ENCODE measurements at regions not wholly inside any gene's neighbourhood (a gene's known extent, or its start where the extent isn't known, plus 50 kb on each side); places are given as distances from the start of the nearest gene placed in this dataset.
"Not testable (repeated sequence)": the region's sequence is repeated elsewhere in the genome, so short reads cannot be mapped to it uniquely, and the experiment has no call there.

- H3K27me3 ChIP-seq (ENCODE audit: control insufficient read depth, insufficient read depth, low read length), result no peaks in the 10 kb centered on the region
- no peak for DNase-seq (ENCODE audit: low read depth in 2 of 2)
- H3K4me1 ChIP-seq (ENCODE audit: control insufficient read depth, extremely low read depth, insufficient read depth, low read length), result no peaks in the 10 kb centered on the region
- H3K27ac ChIP-seq (ENCODE audit: insufficient read depth, low read length), result no peak overlapping the region
- H2AFZ ChIP-seq (ENCODE audit: low read length), result no peak overlapping the region
- no peaks in the 10 kb centered on the region for H4K20me1 ChIP-seq (ENCODE audit: control insufficient read depth, extremely low read depth, insufficient read depth, low read length)
- no peak overlapping the region for H3K9ac ChIP-seq (ENCODE audit: insufficient read depth, low read length)
- H3K79me2 ChIP-seq (ENCODE audit: control insufficient read depth, insufficient read depth, low read length), result no peaks in the 10 kb centered on the region
- no peak overlapping the region for H3K4me3 ChIP-seq (replicated peaks in 1 of 4; ENCODE audit: control extremely low read depth in 1 of 4, insufficient read depth in 1 of 4, low read depth in 3 of 4, low read length in 4 of 4)
- TF ChIP-seq EZH2 (IDR thresholded peaks at IDR 0.05; ENCODE audit: low read length, missing control alignments) (no peak), CTCF (conservative IDR thresholded peaks at IDR 0.05 in 1 of 2, IDR thresholded peaks at IDR 0.05 in 1 of 2; ENCODE audit: low read depth in 1 of 2, low read length in 2 of 2) (no peak)
- no peaks in the 10 kb centered on the region for H3K9me3 ChIP-seq (ENCODE audit: control insufficient read depth, insufficient read depth, low read depth, low read length)
- H3K36me3 ChIP-seq (ENCODE audit: control insufficient read depth, insufficient read depth, low read length), result no peaks in the 10 kb centered on the region
- H3K4me2 ChIP-seq (ENCODE audit: extremely low read depth, insufficient read depth, low read length), result no peak overlapping the region
These were observed 90.6 kb downstream of the POLR2M start for GRCh38 chr15:57797110-57797509.

DNA sequence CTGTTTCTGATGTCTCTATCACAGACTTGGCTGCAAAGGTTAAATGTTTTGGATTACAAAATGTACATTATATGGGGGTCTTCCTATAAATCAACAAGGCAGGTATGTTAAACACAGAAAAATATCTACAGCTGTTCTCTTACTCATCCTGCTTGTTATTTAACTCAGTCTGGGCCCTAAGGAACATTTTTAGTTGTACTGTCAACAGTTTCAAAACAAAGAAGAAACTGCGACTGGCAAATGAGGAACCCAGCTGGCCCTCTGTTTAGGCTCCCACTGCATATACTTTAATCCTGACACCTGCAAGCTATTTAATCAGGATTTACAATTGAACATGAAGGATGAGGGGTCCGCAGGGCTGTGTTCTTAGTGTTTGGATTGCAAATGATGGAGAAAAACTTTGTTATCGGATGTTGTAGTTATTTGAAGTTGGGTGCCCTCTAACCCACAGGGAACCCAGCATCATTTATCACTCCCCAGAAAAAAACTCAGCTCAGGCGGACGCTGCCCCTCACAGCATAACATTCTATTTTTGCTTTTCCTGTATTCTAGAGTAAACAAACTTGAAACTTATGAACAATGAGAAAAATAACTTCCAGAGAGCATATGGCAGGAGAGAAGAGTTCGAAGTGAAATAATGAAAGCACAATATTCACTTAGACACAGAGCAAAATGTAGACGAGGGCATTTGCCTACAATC lies 91.2 kb downstream of the POLR2M start:
- Histone ChIP-seq H3K79me2 (ENCODE audit: control insufficient read depth, insufficient read depth, low read length) (no peaks in the 10 kb centered on the region), H3K4me2 (ENCODE audit: extremely low read depth, insufficient read depth, low read length) (no peak overlapping the region), H3K27ac (ENCODE audit: insufficient read depth, low read length) (no peak overlapping the region), H2AFZ (ENCODE audit: low read length) (no peak overlapping the region), H3K9me3 (ENCODE audit: control insufficient read depth, insufficient read depth, low read depth, low read length) (no peaks in the 10 kb centered on the region), H3K36me3 (ENCODE audit: control insufficient read depth, insufficient read depth, low read length) (no peaks in the 10 kb centered on the region), H3K9ac (ENCODE audit: insufficient read depth, low read length) (no peak overlapping the region), H4K20me1 (ENCODE audit: control insufficient read depth, extremely low read depth, insufficient read depth, low read length) (no peaks in the 10 kb centered on the region), H3K27me3 (ENCODE audit: control insufficient read depth, insufficient read depth, low read length) (no peaks in the 10 kb centered on the region), H3K4me3 (replicated peaks in 1 of 4; ENCODE audit: control extremely low read depth in 1 of 4, insufficient read depth in 1 of 4, low read depth in 3 of 4, low read length in 4 of 4) (no peak overlapping the region), H3K4me1 (ENCODE audit: control insufficient read depth, extremely low read depth, insufficient read depth, low read length) (no peaks in the 10 kb centered on the region)
- TF ChIP-seq EZH2 (IDR thresholded peaks at IDR 0.05; ENCODE audit: low read length, missing control alignments), result no peak
- no peak for TF ChIP-seq CTCF (conservative IDR thresholded peaks at IDR 0.05 in 1 of 2, IDR thresholded peaks at IDR 0.05 in 1 of 2; ENCODE audit: low read depth in 1 of 2, low read length in 2 of 2)
- no peak for DNase-seq (ENCODE audit: low read depth in 2 of 2)

- H3K4me1 ChIP-seq (ENCODE audit: control insufficient read depth, extremely low read depth, insufficient read depth, low read length), result no peaks in the 10 kb centered on the region
- TF ChIP-seq CTCF (conservative IDR thresholded peaks at IDR 0.05 in 1 of 2, IDR thresholded peaks at IDR 0.05 in 1 of 2; ENCODE audit: low read depth in 1 of 2, low read length in 2 of 2), result no peak
- no peak for TF ChIP-seq EZH2 (IDR thresholded peaks at IDR 0.05; ENCODE audit: low read length, missing control alignments)
- H3K9ac ChIP-seq (ENCODE audit: insufficient read depth, low read length), result no peak overlapping the region
- no peaks in the 10 kb centered on the region for H4K20me1 ChIP-seq (ENCODE audit: control insufficient read depth, extremely low read depth, insufficient read depth, low read length)
- no peaks in the 10 kb centered on the region for H3K27me3 ChIP-seq (ENCODE audit: control insufficient read depth, insufficient read depth, low read length)
- H3K27ac ChIP-seq (ENCODE audit: insufficient read depth, low read length), result no peak overlapping the region
- DNase-seq (ENCODE audit: low read depth in 2 of 2), result no peak
- H3K36me3 ChIP-seq (ENCODE audit: control insufficient read depth, insufficient read depth, low read length), result no peaks in the 10 kb centered on the region
- H2AFZ ChIP-seq (ENCODE audit: low read length), result no peak overlapping the region
- no peaks in the 10 kb centered on the region for H3K79me2 ChIP-seq (ENCODE audit: control insufficient read depth, insufficient read depth, low read length)
- no peak overlapping the region for H3K4me3 ChIP-seq (replicated peaks in 1 of 4; ENCODE audit: control extremely low read depth in 1 of 4, insufficient read depth in 1 of 4, low read depth in 3 of 4, low read length in 4 of 4)
- no peak overlapping the region for H3K4me2 ChIP-seq (ENCODE audit: extremely low read depth, insufficient read depth, low read length)
- no peaks in the 10 kb centered on the region for H3K9me3 ChIP-seq (ENCODE audit: control insufficient read depth, insufficient read depth, low read depth, low read length)
These were observed 99.5 kb downstream of the POLR2M start for GRCh38 chr15:57806003-57806402.

DNA sequence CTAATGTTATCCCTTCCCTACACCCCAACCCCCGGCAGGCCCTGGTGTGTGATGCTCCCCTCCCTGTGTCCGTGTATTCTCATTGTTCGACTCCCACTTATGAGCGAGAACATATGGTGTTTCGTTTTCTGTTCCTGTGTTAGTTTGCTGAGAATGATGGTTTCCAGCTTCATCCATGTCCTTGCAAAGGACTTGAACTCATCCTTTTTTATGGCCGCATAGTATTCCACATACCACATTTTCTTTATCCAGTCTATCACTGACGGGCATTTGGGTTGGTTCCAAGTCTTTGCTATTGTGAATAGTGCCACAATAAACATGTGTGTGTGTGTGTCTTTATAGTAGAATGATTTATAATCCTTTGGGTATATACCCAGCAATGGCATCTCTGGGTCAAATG lies 102.8 kb downstream of the POLR2M start:
- not testable (repeated sequence) for DNase-seq (ENCODE audit: low read depth in 2 of 2); H3K27me3 ChIP-seq (ENCODE audit: control insufficient read depth, insufficient read depth, low read length); H4K20me1 ChIP-seq (ENCODE audit: control insufficient read depth, extremely low read depth, insufficient read depth, low read length); H3K27ac ChIP-seq (ENCODE audit: insufficient read depth, low read length); H3K79me2 ChIP-seq (ENCODE audit: control insufficient read depth, insufficient read depth, low read length); H3K9me3 ChIP-seq (ENCODE audit: control insufficient read depth, insufficient read depth, low read depth, low read length); H3K4me2 ChIP-seq (ENCODE audit: extremely low read depth, insufficient read depth, low read length); H3K36me3 ChIP-seq (ENCODE audit: control insufficient read depth, insufficient read depth, low read length); H2AFZ ChIP-seq (ENCODE audit: low read length); H3K4me1 ChIP-seq (ENCODE audit: control insufficient read depth, extremely low read depth, insufficient read depth, low read length); H3K9ac ChIP-seq (ENCODE audit: insufficient read depth, low read length); H3K4me3 ChIP-seq (replicated peaks in 1 of 4; ENCODE audit: control extremely low read depth in 1 of 4, insufficient read depth in 1 of 4, low read depth in 3 of 4, low read length in 4 of 4)
